Activated naive CD4-positive, alpha-beta T cell treated with anti-CD3 and anti-CD28 coated beads for 36 hours (primary cell): ENCODE measurements at regions not wholly inside any gene's neighbourhood (a gene's known extent, or its start where the extent isn't known, plus 50 kb on each side); places are given as distances from the start of the nearest gene placed in this dataset.

Experiments used
- CTCF ChIA-PET: fragments of 350-600 bp; sonication (Branson Sonifier 250); formaldehyde crosslinking; loops from one replicate; lab custom pipeline; 2021; ENCODE audit warnings: antibody characterized with exemption; lab: Charles Lee
- DNase-seq: peaks from one replicate; pipeline ENCODE4 v3.0.0-alpha.2; 2020
- H3K27ac Mint-ChIP-seq: one replicate; pipeline ENCODE4 v1.8.0; 2021; ENCODE audit warnings: mild to moderate bottlenecking, mixed read lengths
- H3K27me3 Mint-ChIP-seq: one replicate; pipeline ENCODE4 v1.8.0; 2021; ENCODE audit warnings: low read depth, mixed read lengths
- H3K36me3 Mint-ChIP-seq: one replicate; pipeline ENCODE4 v1.8.0; 2021; ENCODE audit warnings: low read depth, mixed read lengths
- H3K4me1 Mint-ChIP-seq: one replicate; pipeline ENCODE4 v1.8.0; 2021; ENCODE audit warnings: low read depth, mixed read lengths
- H3K4me3 Mint-ChIP-seq: one replicate; pipeline ENCODE4 v1.8.0; 2021; ENCODE audit warnings: mild to moderate bottlenecking, moderate library complexity, mixed read lengths
- H3K9me3 Mint-ChIP-seq: one replicate; pipeline ENCODE4 v1.8.0; 2021; ENCODE audit warnings: mixed read lengths
- intact Hi-C: fragments of 100-400 bp; cut with micrococcal nuclease; formaldehyde crosslinking; loops from one replicate; pipeline ENCODE4 v1.15.1; 2023

DNA sequence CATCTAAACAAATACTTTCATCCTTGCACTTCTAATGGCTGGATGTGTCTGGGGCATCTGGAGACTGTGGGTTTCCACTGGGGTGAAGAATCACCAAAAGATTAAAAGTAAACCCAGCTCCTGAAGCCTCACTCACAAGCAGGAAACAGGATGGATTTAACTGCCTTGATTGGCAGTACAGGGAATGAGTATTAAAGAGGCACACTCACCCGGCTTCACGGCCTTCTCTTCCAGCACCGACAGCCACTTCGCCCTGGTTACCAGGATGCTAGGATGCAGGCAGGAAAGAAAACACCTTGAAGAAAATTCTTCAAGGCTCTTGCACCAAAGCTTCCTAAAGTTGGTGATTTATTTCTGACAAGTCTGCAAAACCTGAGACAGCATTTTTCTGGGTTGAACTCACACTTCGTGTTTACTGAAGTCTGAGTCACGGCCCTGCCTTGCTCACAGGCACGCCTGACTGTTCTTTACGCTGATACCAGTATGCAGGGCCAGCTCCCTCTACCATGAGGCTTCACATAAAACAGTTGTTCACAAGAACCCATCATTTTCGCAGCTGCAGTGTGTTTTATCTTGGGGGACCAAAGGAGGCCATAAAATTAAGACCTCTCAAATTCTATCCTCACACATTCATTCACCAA is 56.5 kb upstream of the ZNF354A start:
- Mint-ChIP-seq H3K4me1 (no peaks in the 10 kb centered on the region), H3K36me3 (no peaks in the 10 kb centered on the region), H3K9me3 (no peaks in the 10 kb centered on the region), H3K27ac (no peak overlapping the region), H3K27me3 (peaks cover 3% of the 10 kb centered on the region), H3K4me3 (no peak overlapping the region)
- CTCF ChIA-PET: no interaction called here
- DNase-seq: no peak
- intact Hi-C loops: no loop called here

- H3K36me3 Mint-ChIP-seq: no peaks in the 10 kb centered on the region
- DNase-seq: no peak
- no peaks in the 10 kb centered on the region for H3K9me3 Mint-ChIP-seq
- H3K4me3 Mint-ChIP-seq: no peak overlapping the region
- intact Hi-C loops: no loop called here
- H3K27ac Mint-ChIP-seq: no peak overlapping the region
- CTCF ChIA-PET: no interaction called here
- no peaks in the 10 kb centered on the region for H3K4me1 Mint-ChIP-seq
- H3K27me3 Mint-ChIP-seq: peaks cover 4% of the 10 kb centered on the region
These were observed 56.0 kb upstream of the ZNF354A start for GRCh38 chr5:178786417-178786816.

DNA sequence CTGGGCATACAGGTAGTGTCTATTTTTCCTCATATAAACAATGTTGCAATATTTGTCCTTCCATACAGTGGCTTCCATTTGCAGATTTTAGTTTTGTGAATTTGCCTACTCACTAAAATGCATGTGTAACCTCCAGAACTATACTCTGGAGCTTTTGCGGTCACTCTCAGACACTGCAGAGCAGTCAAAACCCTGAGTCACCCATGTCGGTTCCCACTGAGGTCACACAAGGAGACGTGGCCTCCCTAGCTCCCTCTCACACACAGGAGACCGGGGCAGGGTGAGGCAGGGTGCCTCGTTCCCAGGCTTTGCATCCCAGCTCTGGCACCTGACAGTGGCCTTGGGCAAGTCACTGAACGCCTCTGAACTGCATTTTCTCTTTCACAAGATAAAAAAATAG is 55.5 kb upstream of the ZNF354A start:
- intact Hi-C loops: no loop called here
- Mint-ChIP-seq H3K27me3 (peaks cover 7% of the 10 kb centered on the region), H3K4me3 (no peak overlapping the region), H3K4me1 (no peaks in the 10 kb centered on the region), H3K27ac (no peak overlapping the region), H3K9me3 (no peaks in the 10 kb centered on the region), H3K36me3 (no peaks in the 10 kb centered on the region)
- CTCF ChIA-PET: no interaction called here
- DNase-seq: no peak

DNA sequence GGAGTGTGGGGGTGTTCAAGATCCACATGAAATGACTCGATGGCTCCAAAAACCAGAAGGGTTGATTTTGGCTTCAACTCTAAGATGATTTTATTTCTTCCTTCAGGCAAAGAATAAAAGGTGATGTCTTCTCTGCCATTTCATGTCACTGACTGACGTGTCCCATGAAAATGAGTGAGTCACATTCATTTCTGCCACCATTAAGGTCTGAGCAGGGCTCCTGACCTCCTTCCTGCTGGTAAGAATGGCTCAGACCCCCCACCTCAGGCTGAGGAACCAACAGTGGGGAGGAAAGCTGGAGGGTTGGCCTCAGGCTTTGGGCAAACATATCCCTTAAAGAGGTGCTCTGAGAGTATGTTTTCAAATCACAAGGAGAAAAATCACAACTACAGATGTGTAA is 53.9 kb upstream of the ZNF354A start:
- Mint-ChIP-seq H3K4me3 (no peak overlapping the region), H3K36me3 (no peaks in the 10 kb centered on the region)
- intact Hi-C loops: no loop called here

GRCh38 chr5:178781936-178782335 is 51.5 kb upstream of the ZNF354A start:
- Mint-ChIP-seq H3K9me3 (no peaks in the 10 kb centered on the region), H3K36me3 (no peaks in the 10 kb centered on the region), H3K4me1 (peaks cover 5% of the 10 kb centered on the region), H3K4me3 (no peak overlapping the region), H3K27ac (no peak overlapping the region), H3K27me3 (peaks cover 7% of the 10 kb centered on the region)
- intact Hi-C loops: no loop called here
- CTCF ChIA-PET: no interaction called here
- no peak for DNase-seq

More for the DNA sequence above, 53.9 kb upstream of the ZNF354A start:
- DNase-seq: no peak
- Mint-ChIP-seq H3K4me1 (no peaks in the 10 kb centered on the region), H3K9me3 (no peaks in the 10 kb centered on the region), H3K27me3 (peaks cover 7% of the 10 kb centered on the region), H3K27ac (no peak overlapping the region)
- CTCF ChIA-PET: interaction anchor here (0.7 kb wide), 1 partner anchor 582 kb away, joined by 3 read pairs; no protein-coding TSS in a partner anchor

GRCh38 chr5:178780581-178781498 is 50.4 kb upstream of the ZNF354A start:
- H3K27me3 Mint-ChIP-seq: peaks cover 7% of the 10 kb centered on the region
- no peaks in the 10 kb centered on the region for H3K36me3 Mint-ChIP-seq
- no peak overlapping the region for H3K4me3 Mint-ChIP-seq
- peaks cover 5% of the 10 kb centered on the region for H3K4me1 Mint-ChIP-seq
- CTCF ChIA-PET: no interaction called here
- no peak overlapping the region for H3K27ac Mint-ChIP-seq
- DNase-seq: no peak
- intact Hi-C loops: no loop called here
- no peaks in the 10 kb centered on the region for H3K9me3 Mint-ChIP-seq
